GM23248 (cell line): ENCODE measurements at regions not wholly inside any gene's neighbourhood (a gene's known extent, or its start where the extent isn't known, plus 50 kb on each side); places are given as distances from the start of the nearest gene placed in this dataset.

ENCODE experiments used
- EZH2 ChIP-seq: fragments of 200-600 bp; sonication (generic); IDR thresholded peaks from 2 replicates; pipeline ENCODE4 v1.6.1; 2018; ENCODE audit warnings: antibody characterized with exemption, mild to moderate bottlenecking; ENCODE audit not compliant: insufficient read depth, poor library complexity, severe bottlenecking
- EZH2phosphoT487 ChIP-seq: fragments of 200-600 bp; sonication (generic); IDR thresholded peaks from 2 replicates; pipeline ENCODE4 v1.6.1; 2018; ENCODE audit warnings: antibody characterized with exemption, moderate library complexity, mild to moderate bottlenecking, low read depth; ENCODE audit not compliant: insufficient read depth

DNA sequence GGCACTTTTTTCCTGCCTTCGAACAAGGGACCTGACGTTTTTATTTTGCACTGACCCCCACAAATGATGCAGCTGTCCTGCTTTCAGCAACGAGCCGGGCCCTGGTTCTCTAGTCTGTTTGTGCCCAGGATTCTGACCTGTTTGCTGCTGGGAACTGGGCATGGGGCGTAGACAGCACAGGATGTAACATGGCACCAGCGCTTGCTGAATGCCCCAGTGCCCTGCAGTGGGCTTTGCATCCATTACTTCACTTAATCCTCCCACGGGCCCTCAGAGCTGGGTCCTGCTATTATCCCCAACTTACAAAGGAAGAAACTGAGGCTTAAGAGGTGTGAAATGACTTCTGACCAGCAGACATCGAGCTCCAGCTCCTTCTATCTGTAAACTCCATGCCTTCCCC, 80.4 kb upstream of the PMEPA1 start:
- TF ChIP-seq EZH2 (no peak), EZH2phosphoT487 (no peak)
